Astrocyte of the spinal cord (primary cell): ENCODE measurements at regions not wholly inside any gene's neighbourhood (a gene's known extent, or its start where the extent isn't known, plus 50 kb on each side); places are given as distances from the start of the nearest gene placed in this dataset.

Experiments
- DNase-seq: peaks from one replicate; pipeline ENCODE4 v3.0.0; 2011; ENCODE audit warnings: low read depth, low spot score
- H3K4me3 ChIP-seq: 2 replicates; pipeline ENCODE4 v1.5.1; 2011; ENCODE audit warnings: low read depth, mild to moderate bottlenecking, low read length, moderate library complexity
- CTCF ChIP-seq: IDR thresholded peaks from 2 replicates; pipeline ENCODE4 v1.5.1; 2012; ENCODE audit warnings: low read depth, mild to moderate bottlenecking, low read length, inconsistent platforms
- in situ Hi-C: cut with HindIII; loops from 2 replicates; pipeline ENCODE4 v1.10.0; 2017; ENCODE audit warnings: low sequenced_read_pairs

DNA sequence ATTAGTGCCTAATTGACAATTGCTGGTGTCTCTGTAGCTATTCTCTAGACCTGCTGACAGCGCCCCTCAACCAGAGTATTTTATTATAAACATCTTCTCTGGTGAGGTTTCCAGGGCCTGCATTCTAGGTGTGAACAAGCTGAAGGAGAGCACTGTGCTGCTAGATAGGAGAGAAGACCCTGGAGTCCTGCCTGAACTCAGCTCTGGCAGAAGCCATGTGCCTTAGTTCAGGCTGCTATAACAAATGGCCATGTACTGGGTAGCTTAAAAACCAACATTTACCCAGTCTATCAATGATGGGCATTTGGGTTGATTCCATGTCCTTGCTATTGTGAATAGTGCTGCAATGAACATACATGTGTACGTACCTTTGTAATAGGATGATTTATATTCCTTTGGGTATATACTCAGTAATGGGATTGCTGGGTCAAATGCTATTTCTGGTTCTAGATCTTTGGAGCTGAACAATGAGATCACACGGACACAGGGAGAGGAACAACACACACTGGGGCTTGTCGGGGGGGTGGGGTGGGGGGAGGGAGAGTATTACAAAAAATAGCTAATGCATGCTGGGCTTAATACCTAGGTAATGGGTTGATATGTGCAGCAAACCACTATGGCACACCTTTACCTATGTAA lies 185.5 kb upstream of the CPEB2 start:
- H3K4me3 ChIP-seq, result no peak overlapping the region
- no peak for TF ChIP-seq CTCF
- in situ Hi-C loops, result no loop called here
- DNase-seq, result no peak

DNA sequence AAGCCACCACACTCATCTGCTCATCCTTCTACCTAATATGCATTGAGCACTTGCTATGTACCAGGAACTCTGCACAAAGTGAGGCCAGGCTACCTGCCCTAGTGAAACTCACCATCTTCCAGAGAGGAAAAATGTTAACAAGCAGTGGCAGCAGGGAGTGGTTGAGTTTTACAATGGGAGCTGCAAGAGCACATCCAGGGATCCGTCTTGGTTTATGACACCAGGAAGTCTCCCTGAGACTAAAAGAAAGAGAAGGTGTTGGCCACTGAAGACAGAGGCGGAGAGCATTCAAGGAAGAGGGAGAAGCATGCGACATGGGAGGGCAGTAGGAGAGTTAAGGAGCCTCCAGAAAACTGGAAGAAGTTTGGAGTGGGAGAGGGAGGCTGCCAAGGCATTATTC lies 178.1 kb upstream of the CPEB2 start:
- in situ Hi-C loops, result no loop called here
- TF ChIP-seq CTCF, result no peak
- no peak overlapping the region for H3K4me3 ChIP-seq
- DNase-seq, result no peak

GRCh38 chr4:14827111-14827510 lies 175.2 kb upstream of the CPEB2 start:
- no peak overlapping the region for H3K4me3 ChIP-seq
- in situ Hi-C loops, result no loop called here
- TF ChIP-seq CTCF, result no peak
- DNase-seq, result peak; percentile 56

- in situ Hi-C loops, result no loop called here
- TF ChIP-seq CTCF, result no peak
- no peak overlapping the region for H3K4me3 ChIP-seq
- DNase-seq, result no peak
Observed at GRCh38 chr4:14829795-14830194, 172.5 kb upstream of the CPEB2 start.

GRCh38 chr4:14831416-14831815 lies 170.9 kb upstream of the CPEB2 start:
- no peak for TF ChIP-seq CTCF
- no peak overlapping the region for H3K4me3 ChIP-seq
- DNase-seq, result no peak
- in situ Hi-C loops, result no loop called here

DNA sequence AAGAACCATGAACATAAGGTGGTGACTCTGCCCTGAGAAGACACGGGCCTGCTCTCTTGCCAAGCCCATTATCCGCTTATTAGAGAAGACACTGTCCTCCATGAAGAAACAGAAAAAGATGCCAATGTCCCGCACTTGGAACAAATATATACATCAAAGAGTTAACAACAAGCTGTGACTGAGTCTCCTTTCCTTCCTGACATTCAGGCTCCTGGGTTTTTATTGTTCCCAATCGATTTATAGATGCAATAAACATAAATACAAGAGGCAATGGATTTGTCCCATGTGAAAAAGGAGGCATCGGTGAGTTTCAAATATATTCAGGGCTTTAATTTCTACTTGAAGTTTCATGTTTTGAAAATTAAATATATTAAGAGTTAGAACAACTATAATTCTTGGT lies 169.2 kb upstream of the CPEB2 start:
- no peak for DNase-seq
- no peak for TF ChIP-seq CTCF
- in situ Hi-C loops, result no loop called here
- H3K4me3 ChIP-seq, result no peak overlapping the region

GRCh38 chr4:14834382-14834781 lies 167.9 kb upstream of the CPEB2 start:
- in situ Hi-C loops, result no loop called here
- no peak for TF ChIP-seq CTCF
- no peak for DNase-seq
- no peak overlapping the region for H3K4me3 ChIP-seq
